Thoracic aorta (tissue), 2 donors: ENCODE measurements at regions not wholly inside any gene's neighbourhood (a gene's known extent, or its start where the extent isn't known, plus 50 kb on each side); places are given as distances from the start of the nearest gene placed in this dataset.

Experiments used
- ATAC-seq: fragments of 150-250 bp; one replicate; pipeline ENCODE4 v1.8.0; 2017; ENCODE audit warnings: low read depth; ENCODE audit not compliant: insufficient number of reproducible peaks, low FRiP score
- DNase-seq: peaks from one replicate; pipeline ENCODE4 v3.0.0-alpha.2; 2020; ENCODE audit warnings: low spot score
- H3K27ac ChIP-seq, 2 donors: fragments of 200-600 bp; sonication (generic); 1 replicate in 1 of 2; 2 replicates in 1 of 2; pipeline ENCODE4 v1.5.1; 2016; ENCODE audit warnings: mild to moderate bottlenecking in 2 of 2, moderate library complexity in 2 of 2
- H3K27me3 ChIP-seq: fragments of 200-600 bp; sonication (generic); replicated peaks from 2 replicates; pipeline ENCODE4 v1.6.0; 2016; ENCODE audit warnings: mild to moderate bottlenecking; ENCODE audit not compliant: insufficient read depth
- H3K36me3 ChIP-seq: fragments of 200-600 bp; sonication (generic); one replicate; pipeline ENCODE4 v1.5.1; 2016
- H3K4me1 ChIP-seq, 2 donors: fragments of 200-600 bp; sonication (generic); 1 replicate in 1 of 2; 2 replicates in 1 of 2; pipeline versions ENCODE4 v1.5.1 to v1.6.0; 2016; ENCODE audit warnings: low read depth in 2 of 2, mild to moderate bottlenecking in 1 of 2; ENCODE audit not compliant: control insufficient read depth in 1 of 2
- H3K4me3 ChIP-seq: fragments of 200-600 bp; sonication (generic); 2 replicates; pipeline ENCODE4 v1.5.1; 2016; ENCODE audit warnings: mild to moderate bottlenecking
- H3K9me3 ChIP-seq: fragments of 200-600 bp; sonication (generic); 2 replicates; pipeline ENCODE4 v1.5.1; 2016
- TF ChIP-seq, protein P1 (sequence below): fragments of 200-600 bp; sonication (generic); IDR thresholded peaks from one replicate; pipeline ENCODE4 v1.5.1; 2019; ENCODE audit warnings: antibody characterized with exemption

DNA sequence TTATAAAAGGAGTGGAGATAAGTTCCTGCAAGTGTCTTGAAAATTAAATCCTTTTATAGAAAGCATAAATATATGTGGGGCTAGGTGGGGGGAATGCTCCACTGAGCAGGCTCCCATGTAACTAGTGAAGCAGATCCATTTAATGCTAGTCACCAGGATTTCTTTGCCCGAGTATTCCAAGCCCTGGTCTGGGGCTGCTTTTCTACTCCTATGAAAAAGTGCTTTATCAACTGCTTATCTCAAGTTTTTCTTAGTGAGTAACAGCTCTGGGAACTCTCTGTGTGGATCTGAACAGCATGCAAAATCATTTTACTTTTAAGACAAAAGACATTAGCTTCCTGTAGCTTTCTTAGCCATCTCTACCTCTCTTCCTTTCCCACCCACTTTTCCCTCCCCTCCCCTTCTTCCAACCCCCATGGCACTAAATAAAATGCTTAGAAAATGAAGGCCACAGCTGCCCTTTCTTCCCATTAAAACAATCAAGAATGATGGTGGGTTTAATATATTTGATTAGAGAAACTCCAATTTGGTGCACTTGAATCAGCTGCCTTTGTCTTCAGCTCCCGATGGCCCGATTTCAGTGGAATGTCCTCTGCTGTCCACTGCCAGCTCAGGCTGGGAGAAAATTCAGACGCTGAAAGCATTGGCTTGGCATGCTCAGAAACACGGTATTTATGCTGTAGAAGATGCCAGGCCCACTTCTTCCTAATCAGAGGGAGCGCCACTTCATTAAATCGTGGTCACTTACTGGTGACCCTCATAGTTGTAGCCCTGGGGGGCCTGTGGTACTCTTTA is 475.1 kb downstream of the FOXO1 start:
- ATAC-seq, result no peak
- DNase-seq, result no peak
- no peaks in the 10 kb centered on the region for H3K9me3 ChIP-seq
- TF ChIP-seq, protein P1, sequence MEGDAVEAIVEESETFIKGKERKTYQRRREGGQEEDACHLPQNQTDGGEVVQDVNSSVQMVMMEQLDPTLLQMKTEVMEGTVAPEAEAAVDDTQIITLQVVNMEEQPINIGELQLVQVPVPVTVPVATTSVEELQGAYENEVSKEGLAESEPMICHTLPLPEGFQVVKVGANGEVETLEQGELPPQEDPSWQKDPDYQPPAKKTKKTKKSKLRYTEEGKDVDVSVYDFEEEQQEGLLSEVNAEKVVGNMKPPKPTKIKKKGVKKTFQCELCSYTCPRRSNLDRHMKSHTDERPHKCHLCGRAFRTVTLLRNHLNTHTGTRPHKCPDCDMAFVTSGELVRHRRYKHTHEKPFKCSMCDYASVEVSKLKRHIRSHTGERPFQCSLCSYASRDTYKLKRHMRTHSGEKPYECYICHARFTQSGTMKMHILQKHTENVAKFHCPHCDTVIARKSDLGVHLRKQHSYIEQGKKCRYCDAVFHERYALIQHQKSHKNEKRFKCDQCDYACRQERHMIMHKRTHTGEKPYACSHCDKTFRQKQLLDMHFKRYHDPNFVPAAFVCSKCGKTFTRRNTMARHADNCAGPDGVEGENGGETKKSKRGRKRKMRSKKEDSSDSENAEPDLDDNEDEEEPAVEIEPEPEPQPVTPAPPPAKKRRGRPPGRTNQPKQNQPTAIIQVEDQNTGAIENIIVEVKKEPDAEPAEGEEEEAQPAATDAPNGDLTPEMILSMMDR, result no peak
- H3K27me3 ChIP-seq, result no peaks in the 10 kb centered on the region
- no peaks in the 10 kb centered on the region for H3K36me3 ChIP-seq
- H3K4me3 ChIP-seq, result no peak overlapping the region
- peaks cover 43 to 58% of the 10 kb centered on the region in 2 donors for H3K4me1 ChIP-seq
- H3K27ac ChIP-seq, result peak overlapping the region; percentile 89 to 94

DNA sequence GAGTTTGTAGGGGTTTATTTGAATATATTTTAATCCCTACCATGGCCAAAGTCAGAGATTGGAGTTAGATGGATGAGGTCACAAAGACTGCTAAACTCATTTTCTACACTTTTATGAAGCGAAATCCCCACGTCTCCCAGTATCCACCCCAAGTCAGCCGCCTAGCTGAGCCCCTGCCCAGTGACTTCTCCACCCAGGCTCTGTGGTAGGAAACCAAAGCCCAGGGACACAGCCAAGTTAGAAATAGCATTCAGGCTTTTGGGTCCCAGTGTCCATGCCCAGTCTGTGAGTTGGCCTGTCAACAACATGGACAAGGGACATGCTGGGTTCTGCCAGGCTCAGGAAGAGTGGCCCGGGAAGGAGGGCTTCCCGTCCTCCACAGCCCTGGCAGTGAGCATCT is 474.0 kb downstream of the FOXO1 start:
- TF ChIP-seq, protein P1, result no peak
- H3K27ac ChIP-seq, result peak overlapping the region; percentile 89 to 94
- H3K4me3 ChIP-seq, result no peak overlapping the region
- no peaks in the 10 kb centered on the region for H3K9me3 ChIP-seq
- no peak for ATAC-seq
- peaks cover 43 to 58% of the 10 kb centered on the region in 2 donors for H3K4me1 ChIP-seq
- H3K36me3 ChIP-seq, result no peaks in the 10 kb centered on the region
- DNase-seq, result no peak
- H3K27me3 ChIP-seq, result no peaks in the 10 kb centered on the region

DNA sequence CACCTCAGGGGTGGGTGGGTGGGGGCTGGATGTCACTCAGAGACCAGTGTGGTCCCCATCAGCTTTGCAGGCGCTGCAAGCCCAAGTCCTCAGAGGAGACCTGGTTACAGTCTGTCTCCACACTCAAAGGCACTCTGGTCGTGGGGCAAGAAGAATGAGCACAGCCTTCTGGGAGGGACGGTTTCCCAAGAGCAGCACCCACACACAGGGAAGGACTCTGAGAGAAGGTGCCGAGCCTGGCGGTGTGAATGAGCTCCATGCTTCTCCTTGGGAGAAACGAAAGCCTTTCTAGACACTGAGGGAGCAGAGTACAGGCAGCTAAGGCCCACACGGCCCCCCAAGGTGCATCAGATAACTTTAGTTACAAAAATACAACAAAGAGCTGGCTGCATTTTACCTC is 473.6 kb downstream of the FOXO1 start:
- no peaks in the 10 kb centered on the region for H3K27me3 ChIP-seq
- peak overlapping the region; percentile 39 for H3K4me3 ChIP-seq
- no peaks in the 10 kb centered on the region for H3K36me3 ChIP-seq
- peaks cover 43 to 58% of the 10 kb centered on the region in 2 donors for H3K4me1 ChIP-seq
- H3K9me3 ChIP-seq, result no peaks in the 10 kb centered on the region
- H3K27ac ChIP-seq, result peak overlapping the region; percentile 89 to 94
- DNase-seq, result no peak
- ATAC-seq, result no peak
- TF ChIP-seq, protein P1, result no peak

DNA sequence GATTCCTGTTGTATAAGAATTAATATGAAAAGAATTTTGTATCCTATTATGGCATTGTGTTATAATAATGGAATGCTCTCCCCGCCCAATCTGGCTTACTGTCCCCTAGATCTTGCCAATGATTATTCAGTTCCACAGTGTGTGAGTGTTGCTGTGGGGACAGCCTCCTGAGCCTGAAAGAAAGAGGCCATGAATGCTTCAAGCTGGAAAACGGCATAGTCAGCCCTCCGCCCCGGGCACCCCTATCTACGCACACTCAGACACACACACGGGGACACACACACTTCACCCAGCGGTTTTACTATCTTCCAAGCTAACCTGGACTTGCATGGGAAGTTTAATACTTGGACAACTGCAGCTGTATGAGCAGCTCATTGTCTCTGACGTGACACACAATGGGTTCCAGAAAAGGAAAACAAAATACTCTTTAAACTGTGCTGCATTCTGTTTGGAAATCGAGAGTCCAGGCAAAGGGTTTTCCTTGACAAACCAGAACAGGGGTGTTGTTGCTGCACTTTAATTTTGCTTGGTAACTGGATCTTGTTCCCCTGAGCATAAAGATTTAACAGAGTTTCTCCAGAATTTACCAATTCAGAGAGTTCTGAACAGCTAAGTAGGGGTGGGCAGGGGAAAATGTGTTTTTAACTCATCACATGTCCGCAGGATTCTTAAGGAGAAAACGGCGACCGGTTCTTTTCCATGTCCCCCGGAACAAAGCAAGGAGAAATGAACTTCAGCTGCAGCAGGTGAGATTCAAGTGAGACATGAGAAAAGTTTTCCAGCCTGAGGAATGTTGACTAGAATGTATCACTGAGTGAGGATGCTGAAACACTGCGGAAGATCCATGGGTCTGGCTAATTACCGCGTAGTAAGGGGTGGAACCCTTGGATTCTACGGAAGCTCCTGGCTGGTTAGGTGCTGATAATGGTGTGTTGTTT is 472.9 kb downstream of the FOXO1 start:
- H3K27me3 ChIP-seq, result no peaks in the 10 kb centered on the region
- H3K4me1 ChIP-seq, result peaks cover 43 to 58% of the 10 kb centered on the region in 2 donors
- DNase-seq (peak; percentile 40), ATAC-seq (peak; percentile 27)
- H3K9me3 ChIP-seq, result no peaks in the 10 kb centered on the region
- TF ChIP-seq, protein P1, result no peak
- peak overlapping the region; percentile 39 for H3K4me3 ChIP-seq
- H3K27ac ChIP-seq, result peak overlapping the region; percentile 89 to 94
- H3K36me3 ChIP-seq, result no peaks in the 10 kb centered on the region

DNA sequence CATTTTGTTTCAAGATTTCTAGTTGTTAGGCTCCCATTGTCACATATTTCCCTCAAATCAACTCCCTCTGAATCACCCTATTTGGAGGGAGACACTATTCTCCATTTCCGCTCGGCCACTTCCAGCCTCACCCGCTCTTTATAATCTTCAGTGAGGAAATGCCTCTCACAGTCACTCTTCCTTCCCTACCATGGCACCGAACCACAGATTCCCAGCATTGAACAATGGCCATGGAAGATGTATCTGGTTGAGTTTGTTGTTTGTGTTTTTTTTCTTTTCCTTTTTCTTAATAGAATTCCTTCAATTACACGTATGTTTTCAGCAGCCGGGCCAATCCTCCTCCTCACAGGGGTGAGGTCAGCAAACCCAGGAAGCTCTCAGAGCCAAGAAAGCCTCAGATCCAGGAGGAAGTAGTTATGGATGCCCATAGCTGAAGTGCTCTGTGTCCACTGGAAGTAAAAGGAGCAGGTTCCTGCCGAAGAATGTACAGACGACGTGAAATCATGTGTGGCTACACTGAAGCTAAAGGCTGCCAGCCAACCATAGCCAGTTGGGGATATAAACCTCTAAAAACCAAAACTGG is 472.1 kb downstream of the FOXO1 start:
- TF ChIP-seq, protein P1, result no peak
- Histone ChIP-seq H3K27me3 (no peaks in the 10 kb centered on the region), H3K4me3 (no peak overlapping the region), H3K4me1 (peaks cover 43 to 55% of the 10 kb centered on the region in 2 donors), H3K27ac (peak overlapping the region; percentile 89 to 94), H3K9me3 (no peaks in the 10 kb centered on the region), H3K36me3 (no peaks in the 10 kb centered on the region)
- ATAC-seq (no peak), DNase-seq (no peak)
